K562 (cell line): ENCODE measurements at regions not wholly inside any gene's neighbourhood (a gene's known extent, or its start where the extent isn't known, plus 50 kb on each side); places are given as distances from the start of the nearest gene placed in this dataset.

Experiments
- ATAC-seq: fragments of 200-7000 bp; cut with Tn5 transposase; 3 replicates; pipeline ENCODE4 v1.9.1; 2020; ENCODE audit warnings: moderate library complexity
- BruUV-seq: library from RNA; stranded (reverse); fragments of 400-500 nt; replicated peaks from 2 replicates; lab custom pipeline; 2021; lab: Mats Ljungman, UMichigan
- CTCF ChIA-PET: fragments of 300-600 bp; formaldehyde crosslinking; extraction: SDS; loops from one replicate; lab custom pipeline; 2021; ENCODE audit warnings: low intra/inter-chr PET ratio; lab: Yijun Ruan, JAX
- POLR2A ChIA-PET: fragments of 300-600, 350-650 bp; sonication (Branson Sonifier 250); formaldehyde crosslinking; extraction: SDS; loops from one replicate; lab custom pipeline; 2021; ENCODE audit warnings: antibody characterized with exemption, inconsistent platforms; lab: Yijun Ruan, JAX
- DNase-seq, 4 experiments: peaks; one replicate each; pipeline versions ENCODE4 v3.0.0 to v3.0.0-alpha.2; 2011 to 2018; ENCODE audit warnings: low spot score in 3 of 4, mixed read lengths in 3 of 4; ENCODE audit errors: extremely low read depth in 1 of 4
- FAIRE-seq: peaks from 2 replicates; lab custom pipeline; 2011; peaks lifted over from hg19 to GRCh38; lab: Jason Lieb, UNC
- H2AFZ ChIP-seq: 2 replicates; pipeline ENCODE4 v1.6.0; 2011; ENCODE audit warnings: low read depth, low read length, control low read depth, inconsistent platforms
- H3K27ac ChIP-seq: fragments of 200-600 bp; 3 replicates; pipeline ENCODE4 v1.8.0; 2011; ENCODE audit warnings: low read depth, mild to moderate bottlenecking, control low read depth, inconsistent platforms, low read length, moderate library complexity, mixed read lengths; ENCODE audit errors: extremely low read depth
- H3K27me3 ChIP-seq, 2 experiments: fragments of 300-600 bp in 1 of 2; 2 replicates in 1 of 2; 3 replicates in 1 of 2; pipeline versions ENCODE4 v1.6.0 to v1.8.0; 2011; ENCODE audit warnings: inconsistent platforms in 2 of 2, low read length in 2 of 2, mild to moderate bottlenecking in 1 of 2, mixed read lengths in 1 of 2, moderate library complexity in 1 of 2; ENCODE audit not compliant: control insufficient read depth in 2 of 2, insufficient read depth in 2 of 2
- H3K36me3 ChIP-seq: fragments of 300-600 bp; 3 replicates; pipeline ENCODE4 v1.8.0; 2011; ENCODE audit warnings: mild to moderate bottlenecking, low read length, inconsistent platforms; ENCODE audit not compliant: control insufficient read depth, insufficient read depth
- H3K4me1 ChIP-seq, 2 experiments: fragments of 200-600 bp in 1 of 2; replicated peaks in 1 of 2; 2 replicates in 1 of 2; 3 replicates in 1 of 2; pipeline versions ENCODE4 v1.5.1 to v1.8.0; 2011; ENCODE audit warnings: inconsistent platforms in 2 of 2, low read length in 2 of 2, mild to moderate bottlenecking in 1 of 2, mixed read lengths in 1 of 2, moderate library complexity in 1 of 2; ENCODE audit not compliant: control insufficient read depth in 2 of 2, insufficient read depth in 2 of 2
- H3K4me2 ChIP-seq: 2 replicates; pipeline ENCODE4 v1.6.1; 2011; ENCODE audit warnings: low read length, control low read depth, inconsistent platforms, mixed read lengths; ENCODE audit not compliant: insufficient read depth
- H3K4me3 ChIP-seq: fragments of 200-600 bp; sonication (generic), shearing (Covaris generic); 2 replicates; pipeline ENCODE4 v1.5.1; 2016; ENCODE audit warnings: control low read depth, inconsistent platforms
- H3K79me2 ChIP-seq: fragments of 200-600 bp; 3 replicates; pipeline ENCODE4 v1.8.0; 2011; ENCODE audit warnings: low read length, inconsistent platforms; ENCODE audit not compliant: control insufficient read depth, insufficient read depth
- H3K9ac ChIP-seq, 2 experiments: 2 replicates each; pipeline versions ENCODE4 v1.6.0 to v1.6.1; 2011; ENCODE audit warnings: low read depth in 2 of 2, low read length in 2 of 2, control low read depth in 1 of 2, inconsistent platforms in 1 of 2, mild to moderate bottlenecking in 1 of 2, mixed read lengths in 1 of 2; ENCODE audit not compliant: insufficient read depth in 1 of 2
- H3K9me1 ChIP-seq: one replicate; pipeline ENCODE4 v1.6.0; 2011; ENCODE audit warnings: inconsistent platforms, mild to moderate bottlenecking, low read length, moderate library complexity; ENCODE audit not compliant: control insufficient read depth, insufficient read depth
- H3K9me3 ChIP-seq: replicated peaks from 2 replicates; pipeline ENCODE4 v1.5.1; 2011; ENCODE audit warnings: low read depth, low read length, inconsistent platforms; ENCODE audit not compliant: control insufficient read depth, insufficient read depth
- H4K20me1 ChIP-seq: replicated peaks from 2 replicates; pipeline ENCODE4 v1.6.1; 2011; ENCODE audit warnings: low read length, inconsistent platforms, mixed read lengths; ENCODE audit not compliant: control insufficient read depth, insufficient read depth
- CBFA2T2 ChIP-seq: fragments of 450-650 bp; conservative IDR thresholded peaks from 2 replicates; pipeline ENCODE4 v1.6.1; 2017; ENCODE audit warnings: mild to moderate bottlenecking
- FOXP1 ChIP-seq: sonication (generic); formaldehyde crosslinking; IDR thresholded peaks from 2 replicates; pipeline ENCODE4 v1.8.0; 2022; ENCODE audit warnings: mild to moderate bottlenecking, missing genetic modification reagents
- RBM25 ChIP-seq: fragments of 200-400 bp; formaldehyde crosslinking; IDR thresholded peaks from 2 replicates; pipeline ENCODE4 v1.6.1; 2018; ENCODE audit warnings: low read length, low read depth, moderate library complexity; ENCODE audit not compliant: severe bottlenecking
- SMC3 ChIP-seq: conservative IDR thresholded peaks from 2 replicates; pipeline ENCODE4 v1.6.1; 2011; ENCODE audit warnings: low read depth, low read length, improper control_type of control experiment; ENCODE audit not compliant: insufficient read depth
- TAF7 ChIP-seq: fragments of 450-650 bp; IDR thresholded peaks from 2 replicates; pipeline ENCODE4 v1.6.1; 2016; ENCODE audit warnings: missing genetic modification characterization, missing compliant biosample characterization
- TAF9B ChIP-seq: fragments of 450-650 bp; IDR thresholded peaks from 2 replicates; pipeline ENCODE4 v1.6.1; 2018; ENCODE audit warnings: mild to moderate bottlenecking; ENCODE audit not compliant: partially characterized antibody
- TGIF2 ChIP-seq: sonication (generic); formaldehyde crosslinking; IDR thresholded peaks from 2 replicates; pipeline ENCODE4 v1.8.1; 2022; ENCODE audit warnings: mild to moderate bottlenecking, missing genetic modification reagents, moderate library complexity
- ZFP1 ChIP-seq: fragments of 450-650 bp; formaldehyde crosslinking; IDR thresholded peaks from 2 replicates; pipeline ENCODE4 v1.4.0; 2020; ENCODE audit warnings: mild to moderate bottlenecking, mixed read lengths
- ZNF134 ChIP-seq: fragments of 250-450 bp; sonication (Bioruptor Pico); conservative IDR thresholded peaks from 2 replicates; pipeline ENCODE4 v1.4.0; 2020
- WGBS: fragments of 100-300 bp; shearing (Covaris generic); methylation state at CpG from one replicate; pipeline ENCODE4 v1.1.6; 2016; ENCODE audit warnings: low coverage, mixed read lengths; ENCODE audit not compliant: insufficient coverage; ENCODE audit errors: missing lambda C conversion rate; 5-methylcytosine and 5-hydroxymethylcytosine counted together
- in situ Hi-C: fragments of 300-500 bp; cut with MboI; formaldehyde crosslinking; loops from 4 replicates; pipeline ENCODE4 v1.15.0; 2018; ENCODE audit warnings: inconsistent platforms, mixed read lengths
- intact Hi-C: fragments of 100-400 bp; cut with micrococcal nuclease; formaldehyde crosslinking; loops from 2 replicates; pipeline ENCODE4 v1.14.2; 2022
- TF ChIP-seq, protein P1 (sequence below): fragments of 200-800 bp; sonication (Bioruptor generic); IDR thresholded peaks from 2 replicates; pipeline ENCODE4 v1.6.1; 2017; ENCODE audit warnings: missing genetic modification characterization, missing compliant biosample characterization
- TF ChIP-seq, protein P2 (sequence below): conservative IDR thresholded peaks from 2 replicates; pipeline ENCODE4 v1.6.1; 2011; ENCODE audit warnings: low read depth, mild to moderate bottlenecking, low read length; ENCODE audit not compliant: control insufficient read depth
- TF ChIP-seq, protein P3 (sequence below): sonication (generic); formaldehyde crosslinking; IDR thresholded peaks from 2 replicates; pipeline ENCODE4 v1.9.0; 2022; ENCODE audit warnings: mild to moderate bottlenecking, missing genetic modification reagents

DNA sequence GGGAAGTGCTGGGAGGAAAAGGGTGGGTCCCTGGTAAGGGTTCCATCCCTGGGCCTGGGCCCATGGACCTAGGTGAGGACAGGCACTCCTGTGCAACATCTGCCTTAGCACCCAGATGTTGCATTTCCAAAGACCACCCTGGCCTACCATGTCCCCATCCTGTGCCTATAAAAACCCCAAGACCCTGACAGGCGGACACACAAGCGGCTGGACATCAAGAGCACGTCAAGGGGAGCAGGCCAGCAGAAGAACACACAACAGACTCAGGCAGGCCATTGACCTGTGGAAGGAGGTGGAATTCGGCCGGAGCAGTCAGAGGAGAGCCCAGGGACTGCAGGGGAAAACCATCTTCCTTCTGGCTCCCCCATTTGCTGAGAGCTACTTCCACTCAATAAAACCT is 937.8 kb upstream of the MANEA start (continued):
- TF ChIP-seq ZFP1 (CRISPR knock-in tag) (no peak), TGIF2 (no peak), CBFA2T2 (no peak), TAF9B (no peak), FOXP1 (no peak), RBM25 (no peak)
- TF ChIP-seq, protein P1, sequence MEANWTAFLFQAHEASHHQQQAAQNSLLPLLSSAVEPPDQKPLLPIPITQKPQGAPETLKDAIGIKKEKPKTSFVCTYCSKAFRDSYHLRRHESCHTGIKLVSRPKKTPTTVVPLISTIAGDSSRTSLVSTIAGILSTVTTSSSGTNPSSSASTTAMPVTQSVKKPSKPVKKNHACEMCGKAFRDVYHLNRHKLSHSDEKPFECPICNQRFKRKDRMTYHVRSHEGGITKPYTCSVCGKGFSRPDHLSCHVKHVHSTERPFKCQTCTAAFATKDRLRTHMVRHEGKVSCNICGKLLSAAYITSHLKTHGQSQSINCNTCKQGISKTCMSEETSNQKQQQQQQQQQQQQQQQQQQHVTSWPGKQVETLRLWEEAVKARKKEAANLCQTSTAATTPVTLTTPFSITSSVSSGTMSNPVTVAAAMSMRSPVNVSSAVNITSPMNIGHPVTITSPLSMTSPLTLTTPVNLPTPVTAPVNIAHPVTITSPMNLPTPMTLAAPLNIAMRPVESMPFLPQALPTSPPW (CRISPR knock-in tag) = no peak
- TF ChIP-seq, protein P2, sequence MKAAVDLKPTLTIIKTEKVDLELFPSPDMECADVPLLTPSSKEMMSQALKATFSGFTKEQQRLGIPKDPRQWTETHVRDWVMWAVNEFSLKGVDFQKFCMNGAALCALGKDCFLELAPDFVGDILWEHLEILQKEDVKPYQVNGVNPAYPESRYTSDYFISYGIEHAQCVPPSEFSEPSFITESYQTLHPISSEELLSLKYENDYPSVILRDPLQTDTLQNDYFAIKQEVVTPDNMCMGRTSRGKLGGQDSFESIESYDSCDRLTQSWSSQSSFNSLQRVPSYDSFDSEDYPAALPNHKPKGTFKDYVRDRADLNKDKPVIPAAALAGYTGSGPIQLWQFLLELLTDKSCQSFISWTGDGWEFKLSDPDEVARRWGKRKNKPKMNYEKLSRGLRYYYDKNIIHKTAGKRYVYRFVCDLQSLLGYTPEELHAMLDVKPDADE = no peak

DNA sequence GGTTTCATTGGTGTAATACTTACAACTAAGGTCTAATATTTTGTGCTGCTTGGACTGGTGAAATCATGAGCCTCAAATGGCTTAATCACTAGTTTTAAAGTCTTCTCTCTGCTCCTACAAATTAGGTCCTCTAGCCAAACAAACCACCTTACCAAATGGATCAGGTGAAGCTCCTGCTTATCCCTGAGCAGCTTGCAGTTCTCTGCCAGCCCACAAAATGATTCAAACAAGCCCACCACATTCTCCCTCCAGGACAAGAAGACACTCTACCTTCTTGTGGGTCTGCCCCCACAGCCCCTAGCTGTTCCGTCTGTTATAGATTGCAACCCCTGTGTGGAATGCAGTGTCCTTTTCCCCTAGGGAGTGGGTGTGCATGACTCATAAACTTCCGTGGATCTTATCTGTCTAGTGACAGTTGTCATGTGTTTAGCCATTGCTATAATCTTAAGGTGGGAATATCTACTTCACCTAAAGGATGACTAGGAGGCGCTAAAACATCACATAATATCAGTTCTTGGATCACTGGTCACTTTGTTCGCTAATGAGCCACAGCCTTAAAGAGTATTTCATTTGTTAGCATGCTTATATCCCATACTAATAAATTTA is 940.5 kb upstream of the MANEA start:
- no peak for FAIRE-seq
- BruUV-seq = no TSS peak
- TF ChIP-seq, protein P3, sequence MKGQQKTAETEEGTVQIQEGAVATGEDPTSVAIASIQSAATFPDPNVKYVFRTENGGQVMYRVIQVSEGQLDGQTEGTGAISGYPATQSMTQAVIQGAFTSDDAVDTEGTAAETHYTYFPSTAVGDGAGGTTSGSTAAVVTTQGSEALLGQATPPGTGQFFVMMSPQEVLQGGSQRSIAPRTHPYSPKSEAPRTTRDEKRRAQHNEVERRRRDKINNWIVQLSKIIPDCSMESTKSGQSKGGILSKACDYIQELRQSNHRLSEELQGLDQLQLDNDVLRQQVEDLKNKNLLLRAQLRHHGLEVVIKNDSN (CRISPR knock-in tag) = no peak
- TF ChIP-seq SMC3 (no peak), TAF7 (no peak), CBFA2T2 (no peak), ZNF134 (CRISPR knock-in tag) (no peak)

More for the DNA sequence above, 940.5 kb upstream of the MANEA start:
- intact Hi-C loops = no loop called here
- ChIA-PET CTCF (no interaction called here), POLR2A (no interaction called here)
- in situ Hi-C loops = no loop called here
- no peaks in the 10 kb centered on the region for H3K4me1 ChIP-seq
- H3K79me2 ChIP-seq = no peaks in the 10 kb centered on the region
- H3K36me3 ChIP-seq = no peaks in the 10 kb centered on the region
- H3K9me3 ChIP-seq = 0 out of 2 replicates have a peak, but pooled peaks cover 2% of the 10 kb centered on the region
- DNase-seq (no peak), ATAC-seq (no peak)
- no peak overlapping the region for H3K4me3 ChIP-seq
- H2AFZ ChIP-seq = no peak overlapping the region
- H3K27me3 ChIP-seq = no peaks in the 10 kb centered on the region
- H3K9ac ChIP-seq = no peak overlapping the region
- no peak overlapping the region for H3K27ac ChIP-seq
- no peaks in the 10 kb centered on the region for H3K9me1 ChIP-seq
- H3K4me2 ChIP-seq = no peak overlapping the region
- H4K20me1 ChIP-seq = no peaks in the 10 kb centered on the region
- 4% methylated on average over 4 of the region's 4 CpGs for WGBS
